Ovary (tissue), 3 donors: ENCODE measurements at regions not wholly inside any gene's neighbourhood (a gene's known extent, or its start where the extent isn't known, plus 50 kb on each side); places are given as distances from the start of the nearest gene placed in this dataset.

Source experiments
- POLR2A ChIP-seq: fragments of 450-650 bp; IDR thresholded peaks from one replicate; pipeline ENCODE4 v1.6.1; 2017; ENCODE audit warnings: antibody characterized with exemption, mild to moderate bottlenecking, moderate library complexity
- TF ChIP-seq, protein P1 (sequence below), 3 donors: fragments of 450-650 bp in 2 of 3; fragments of 200-600 bp in 1 of 3; IDR thresholded peaks; one replicate each; pipeline versions ENCODE4 v1.5.1 to v1.8.0; 2016 to 2022; ENCODE audit warnings: antibody characterized with exemption in 3 of 3, mild to moderate bottlenecking in 1 of 3
- donor health status: DM: no; HTN: no; CAD: no.

DNA sequence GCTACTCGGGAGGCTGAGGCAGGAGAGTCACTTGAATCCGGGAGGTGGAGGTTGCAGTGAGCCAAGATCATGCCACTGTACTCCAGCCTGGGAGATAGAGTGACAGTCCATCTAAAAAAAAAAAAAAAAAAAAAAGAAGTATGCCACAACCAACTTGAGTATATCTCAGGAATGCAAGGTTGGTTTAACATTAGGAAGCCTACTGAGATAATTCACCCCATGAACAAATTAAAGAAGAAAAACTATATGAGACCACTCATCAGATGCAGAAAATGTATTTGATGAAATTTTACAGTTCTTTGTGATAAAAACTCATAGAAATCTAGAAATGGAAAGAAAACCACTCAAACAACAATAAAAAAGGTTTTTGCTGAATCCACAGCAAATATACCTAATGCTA lies 373.8 kb downstream of the LMO4 start:
- TF ChIP-seq, protein P1, sequence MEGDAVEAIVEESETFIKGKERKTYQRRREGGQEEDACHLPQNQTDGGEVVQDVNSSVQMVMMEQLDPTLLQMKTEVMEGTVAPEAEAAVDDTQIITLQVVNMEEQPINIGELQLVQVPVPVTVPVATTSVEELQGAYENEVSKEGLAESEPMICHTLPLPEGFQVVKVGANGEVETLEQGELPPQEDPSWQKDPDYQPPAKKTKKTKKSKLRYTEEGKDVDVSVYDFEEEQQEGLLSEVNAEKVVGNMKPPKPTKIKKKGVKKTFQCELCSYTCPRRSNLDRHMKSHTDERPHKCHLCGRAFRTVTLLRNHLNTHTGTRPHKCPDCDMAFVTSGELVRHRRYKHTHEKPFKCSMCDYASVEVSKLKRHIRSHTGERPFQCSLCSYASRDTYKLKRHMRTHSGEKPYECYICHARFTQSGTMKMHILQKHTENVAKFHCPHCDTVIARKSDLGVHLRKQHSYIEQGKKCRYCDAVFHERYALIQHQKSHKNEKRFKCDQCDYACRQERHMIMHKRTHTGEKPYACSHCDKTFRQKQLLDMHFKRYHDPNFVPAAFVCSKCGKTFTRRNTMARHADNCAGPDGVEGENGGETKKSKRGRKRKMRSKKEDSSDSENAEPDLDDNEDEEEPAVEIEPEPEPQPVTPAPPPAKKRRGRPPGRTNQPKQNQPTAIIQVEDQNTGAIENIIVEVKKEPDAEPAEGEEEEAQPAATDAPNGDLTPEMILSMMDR (IDR thresholded peaks at IDR 0.05): no peak
- TF ChIP-seq POLR2A: no peak
